OCI-LY7 (cell line): ENCODE measurements at regions not wholly inside any gene's neighbourhood (a gene's known extent, or its start where the extent isn't known, plus 50 kb on each side); places are given as distances from the start of the nearest gene placed in this dataset.

ENCODE experiments used
- BruUV-seq: library from RNA; stranded (reverse); fragments of 400-500 nt; replicated peaks from 2 replicates; lab custom pipeline; 2021; lab: Mats Ljungman, UMichigan
- CTCF ChIA-PET: fragments of 300-600 bp; sonication (Branson Sonifier 250); formaldehyde crosslinking; loops from one replicate; lab custom pipeline; 2022; ENCODE audit warnings: antibody characterized with exemption; ENCODE audit not compliant: unreplicated experiment; lab: Charles Lee
- POLR2A ChIA-PET: fragments of 300-600 bp; sonication (Branson Sonifier 250); formaldehyde crosslinking; loops from one replicate; lab custom pipeline; 2022; ENCODE audit warnings: antibody characterized with exemption; lab: Charles Lee
- DNase-seq: peaks from one replicate; pipeline ENCODE4 v3.0.0-alpha.2; 2015; ENCODE audit warnings: low spot score
- H2AFZ ChIP-seq: fragments of 200-600 bp; sonication (generic), shearing (Covaris generic); 2 replicates; pipeline ENCODE4 v1.6.1; 2014; ENCODE audit warnings: mild to moderate bottlenecking, antibody characterized with exemption, low read length, moderate library complexity
- H3K27ac ChIP-seq: fragments of 200-600 bp; sonication (generic); 2 replicates; pipeline ENCODE4 v1.5.1; 2014; ENCODE audit warnings: mixed run types, low read depth, mild to moderate bottlenecking, moderate library complexity, low read length, inconsistent platforms; ENCODE audit not compliant: poor library complexity, severe bottlenecking
- H3K36me3 ChIP-seq: fragments of 200-600 bp; sonication (generic); 2 replicates; pipeline ENCODE4 v1.6.1; 2014; ENCODE audit warnings: mild to moderate bottlenecking, antibody characterized with exemption, low read length, moderate library complexity, mixed read lengths; ENCODE audit not compliant: insufficient read depth
- H3K4me1 ChIP-seq: fragments of 200-600 bp; sonication (generic); 2 replicates; pipeline ENCODE4 v1.5.1; 2014; ENCODE audit warnings: mild to moderate bottlenecking, low read length; ENCODE audit not compliant: insufficient read depth, poor library complexity, severe bottlenecking
- H3K4me2 ChIP-seq: fragments of 200-600 bp; sonication (generic); 2 replicates; pipeline ENCODE4 v1.6.1; 2014; ENCODE audit warnings: mild to moderate bottlenecking, low read length
- H3K4me3 ChIP-seq: fragments of 200-600 bp; sonication (generic); 2 replicates; pipeline ENCODE4 v1.5.1; 2014; ENCODE audit warnings: mild to moderate bottlenecking, low read depth, low read length; ENCODE audit not compliant: poor library complexity, severe bottlenecking
- H3K79me2 ChIP-seq: fragments of 200-600 bp; sonication (generic); 2 replicates; pipeline ENCODE4 v1.6.1; 2016; ENCODE audit warnings: low read depth, mild to moderate bottlenecking, low read length, moderate library complexity, mixed read lengths; ENCODE audit not compliant: insufficient read depth
- H3K9me2 ChIP-seq: fragments of 200-600 bp; sonication (generic); 2 replicates; pipeline ENCODE4 v1.6.1; 2016; ENCODE audit warnings: mild to moderate bottlenecking, low read length, mixed read lengths; ENCODE audit not compliant: insufficient read depth
- H3K9me3 ChIP-seq: fragments of 200-600 bp; sonication (generic); 2 replicates; pipeline ENCODE4 v1.6.1; 2014; ENCODE audit warnings: mild to moderate bottlenecking, mixed run types, low read length, mixed read lengths
- H4K20me1 ChIP-seq: fragments of 200-600 bp; sonication (generic); 2 replicates; pipeline ENCODE4 v1.6.1; 2014; ENCODE audit warnings: mild to moderate bottlenecking, antibody characterized with exemption, low read length, moderate library complexity, mixed read lengths; ENCODE audit not compliant: insufficient read depth
- EZH2phosphoT487 ChIP-seq: fragments of 200-600 bp; sonication (generic); IDR thresholded peaks from 2 replicates; pipeline ENCODE4 v1.6.1; 2018; ENCODE audit warnings: low read depth, borderline replicate concordance, mild to moderate bottlenecking, mixed run types, antibody characterized with exemption, low read length, moderate library complexity, mixed read lengths
- intact Hi-C: fragments of 100-400 bp; cut with micrococcal nuclease; formaldehyde crosslinking; loops from one replicate; pipeline ENCODE4 v1.10.0; 2022; ENCODE audit not compliant: unreplicated experiment
- TF ChIP-seq, protein P1 (sequence below): fragments of 200-600 bp; sonication (generic); conservative IDR thresholded peaks from 2 replicates; pipeline ENCODE4 v1.5.1; 2014; ENCODE audit warnings: mild to moderate bottlenecking, antibody characterized with exemption, low read length, moderate library complexity, mixed read lengths

DNA sequence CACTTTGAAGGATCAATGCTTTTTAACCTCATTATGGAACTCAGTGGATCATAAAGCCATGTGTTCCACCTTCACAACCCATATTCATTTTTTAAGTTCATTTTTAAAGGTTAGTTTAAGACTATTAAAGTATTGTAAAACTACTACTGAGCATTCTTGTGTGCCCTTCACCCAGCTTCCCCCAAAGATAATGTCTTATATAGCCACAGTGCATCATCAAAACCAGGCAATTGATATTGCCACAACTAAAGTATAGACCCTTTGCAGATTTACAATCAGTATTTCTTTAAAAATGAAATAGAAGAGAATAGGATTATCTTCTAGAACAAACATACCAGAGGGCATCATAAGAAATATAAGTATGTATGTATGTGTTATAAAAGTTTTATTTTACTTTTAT lies 597.1 kb downstream of the CCSER2 start:
- Histone ChIP-seq H3K79me2 (no peaks in the 10 kb centered on the region), H3K9me2 (no peaks in the 10 kb centered on the region), H2AFZ (no peak overlapping the region), H3K4me3 (no peak overlapping the region), H3K36me3 (no peaks in the 10 kb centered on the region), H3K27ac (no peak overlapping the region), H3K9me3 (no peaks in the 10 kb centered on the region), H4K20me1 (no peaks in the 10 kb centered on the region), H3K4me1 (no peaks in the 10 kb centered on the region), H3K4me2 (no peak overlapping the region)
- ChIA-PET CTCF (no interaction called here), POLR2A (interaction anchor here (0.7 kb wide), 1 partner anchor 8 kb away, joined by 3 read pairs; no protein-coding TSS in a partner anchor)
- BruUV-seq = no TSS peak
- no peak for TF ChIP-seq EZH2phosphoT487
- TF ChIP-seq, protein P1, sequence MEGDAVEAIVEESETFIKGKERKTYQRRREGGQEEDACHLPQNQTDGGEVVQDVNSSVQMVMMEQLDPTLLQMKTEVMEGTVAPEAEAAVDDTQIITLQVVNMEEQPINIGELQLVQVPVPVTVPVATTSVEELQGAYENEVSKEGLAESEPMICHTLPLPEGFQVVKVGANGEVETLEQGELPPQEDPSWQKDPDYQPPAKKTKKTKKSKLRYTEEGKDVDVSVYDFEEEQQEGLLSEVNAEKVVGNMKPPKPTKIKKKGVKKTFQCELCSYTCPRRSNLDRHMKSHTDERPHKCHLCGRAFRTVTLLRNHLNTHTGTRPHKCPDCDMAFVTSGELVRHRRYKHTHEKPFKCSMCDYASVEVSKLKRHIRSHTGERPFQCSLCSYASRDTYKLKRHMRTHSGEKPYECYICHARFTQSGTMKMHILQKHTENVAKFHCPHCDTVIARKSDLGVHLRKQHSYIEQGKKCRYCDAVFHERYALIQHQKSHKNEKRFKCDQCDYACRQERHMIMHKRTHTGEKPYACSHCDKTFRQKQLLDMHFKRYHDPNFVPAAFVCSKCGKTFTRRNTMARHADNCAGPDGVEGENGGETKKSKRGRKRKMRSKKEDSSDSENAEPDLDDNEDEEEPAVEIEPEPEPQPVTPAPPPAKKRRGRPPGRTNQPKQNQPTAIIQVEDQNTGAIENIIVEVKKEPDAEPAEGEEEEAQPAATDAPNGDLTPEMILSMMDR = no peak
- DNase-seq = no peak
- intact Hi-C loops = no loop called here

DNA sequence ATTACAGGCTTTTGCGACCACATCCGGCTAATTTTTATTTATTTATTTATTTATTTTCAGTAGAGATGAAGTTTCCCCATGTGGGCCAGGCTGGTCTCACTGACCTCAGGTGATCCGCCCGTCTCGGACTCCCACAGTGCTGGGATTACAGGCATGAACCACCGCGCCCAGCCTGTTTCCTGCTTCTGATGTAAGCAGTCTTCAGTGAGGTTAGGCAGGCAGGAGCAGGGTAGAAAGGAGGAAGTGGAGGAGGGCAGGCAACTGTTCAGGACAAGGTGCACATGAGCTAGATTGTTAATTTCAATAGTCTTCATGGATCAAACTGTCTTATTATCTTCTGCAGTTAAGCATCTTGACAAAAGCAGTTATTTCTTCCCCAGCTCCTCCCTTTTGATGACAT lies 605.0 kb downstream of the CCSER2 start:
- no peak overlapping the region for H3K4me3 ChIP-seq
- H2AFZ ChIP-seq = no peak overlapping the region
- TF ChIP-seq, protein P1 = no peak
- H3K9me2 ChIP-seq = no peaks in the 10 kb centered on the region
- H3K9me3 ChIP-seq = no peaks in the 10 kb centered on the region
- DNase-seq = no peak
- no peaks in the 10 kb centered on the region for H3K36me3 ChIP-seq
- H3K27ac ChIP-seq = no peak overlapping the region
- intact Hi-C loops = no loop called here
- no peaks in the 10 kb centered on the region for H3K79me2 ChIP-seq
- BruUV-seq = no TSS peak
- POLR2A ChIA-PET = interaction anchor here (0.6 kb wide), 1 partner anchor 8 kb away, joined by 3 read pairs; no protein-coding TSS in a partner anchor
- CTCF ChIA-PET = no interaction called here
- no peaks in the 10 kb centered on the region for H4K20me1 ChIP-seq
- H3K4me1 ChIP-seq = no peaks in the 10 kb centered on the region
- no peak overlapping the region for H3K4me2 ChIP-seq

DNA sequence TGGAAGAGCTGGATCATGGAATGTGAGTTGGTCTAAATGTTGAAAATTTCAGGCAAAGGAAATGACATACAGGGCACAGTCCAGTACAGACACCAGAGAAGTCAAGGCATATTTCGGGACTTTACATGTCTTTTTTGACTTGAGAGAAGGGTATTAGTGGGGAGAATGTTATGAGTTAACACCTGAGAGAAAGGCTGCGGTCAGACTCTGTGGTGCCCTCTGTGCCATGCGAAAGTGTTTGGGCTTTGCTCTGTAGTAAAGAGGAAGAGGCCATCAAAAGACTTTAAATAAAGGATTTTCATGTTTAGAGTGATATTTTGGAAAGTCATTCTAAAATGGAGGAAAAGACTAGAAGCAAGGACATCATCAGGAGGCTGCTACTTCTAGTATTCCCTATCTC lies 607.4 kb downstream of the CCSER2 start:
- Histone ChIP-seq H3K79me2 (no peaks in the 10 kb centered on the region), H2AFZ (no peak overlapping the region), H3K9me3 (no peaks in the 10 kb centered on the region), H3K4me1 (no peaks in the 10 kb centered on the region), H3K4me3 (no peak overlapping the region), H3K9me2 (no peaks in the 10 kb centered on the region), H3K36me3 (no peaks in the 10 kb centered on the region), H3K4me2 (no peak overlapping the region), H3K27ac (no peak overlapping the region), H4K20me1 (no peaks in the 10 kb centered on the region)
- no peak for DNase-seq
- no TSS peak for BruUV-seq
- POLR2A ChIA-PET = no interaction called here
- TF ChIP-seq, protein P1 = no peak
- TF ChIP-seq EZH2phosphoT487 = no peak
- intact Hi-C loops = no loop called here
- CTCF ChIA-PET = no interaction called here
